ENCODE measurements at regions not wholly inside any gene's neighbourhood (a gene's known extent, or its start where the extent isn't known, plus 50 kb on each side); places are given as distances from the start of the nearest gene placed in this dataset.

GRCh38 chr10:78526347-78526746, 492.7 kb downstream of the RPS24 start:
- no peak for DNase-seq

- DNase-seq, result no peak
These were observed 493.6 kb downstream of the RPS24 start for GRCh38 chr10:78527296-78527695.

GRCh38 chr10:78528749-78529204, 495.1 kb downstream of the RPS24 start:
- peak; percentile 31 to 51 for DNase-seq

- DNase-seq, result peak; percentile 42 to 57
These were observed 495.6 kb downstream of the RPS24 start for GRCh38 chr10:78529262-78529661.

GRCh38 chr10:78531088-78531487, 497.4 kb downstream of the RPS24 start:
- no peak for DNase-seq

- no peak for DNase-seq
These were observed 498.9 kb downstream of the RPS24 start for GRCh38 chr10:78532480-78533042.

GRCh38 chr10:78533098-78533497, 499.4 kb downstream of the RPS24 start:
- no peak for DNase-seq

GRCh38 chr10:78533776-78534175, 500.1 kb downstream of the RPS24 start:
- DNase-seq, result no peak

GRCh38 chr10:78535716-78536218, 502.1 kb downstream of the RPS24 start:
- DNase-seq, result no peak

GRCh38 chr10:78537018-78537417, 503.4 kb downstream of the RPS24 start:
- no peak for DNase-seq

GRCh38 chr10:78539247-78539766, 505.6 kb downstream of the RPS24 start:
- DNase-seq, result no peak

GRCh38 chr10:78540355-78541076, 506.9 kb downstream of the RPS24 start:
- DNase-seq, result no peak

GRCh38 chr10:78541481-78542140, 507.9 kb downstream of the RPS24 start:
- DNase-seq, result no peak

- DNase-seq, result no peak
These were observed 508.5 kb downstream of the RPS24 start for GRCh38 chr10:78542141-78542489.

GRCh38 chr10:78542521-78542920, 508.9 kb downstream of the RPS24 start:
- DNase-seq, result no peak

GRCh38 chr10:78543031-78543748, 509.5 kb downstream of the RPS24 start:
- no peak for DNase-seq

GRCh38 chr10:78543749-78544362, 510.2 kb downstream of the RPS24 start:
- DNase-seq, result no peak

GRCh38 chr10:78544423-78545090, 510.9 kb downstream of the RPS24 start:
- no peak for DNase-seq

GRCh38 chr10:78545756-78546155, 512.1 kb downstream of the RPS24 start:
- DNase-seq, result no peak

GRCh38 chr10:78547397-78547796, 513.7 kb downstream of the RPS24 start:
- no peak for DNase-seq

- DNase-seq, result no peak
These were observed 514.2 kb downstream of the RPS24 start for GRCh38 chr10:78547905-78548304.

- DNase-seq, result no peak
These were observed 514.7 kb downstream of the RPS24 start for GRCh38 chr10:78548369-78548768.

Measured in NCI-H187 (cell line).